A673 (cell line): ENCODE measurements at regions not wholly inside any gene's neighbourhood (a gene's known extent, or its start where the extent isn't known, plus 50 kb on each side); places are given as distances from the start of the nearest gene placed in this dataset.

Experiments
- BruUV-seq: library from RNA; stranded (reverse); fragments of 400-500 nt; replicated peaks from 2 replicates; lab custom pipeline; 2021; lab: Mats Ljungman, UMichigan
- CTCF ChIA-PET: fragments of 300-600 bp; sonication (Branson Sonifier 250); formaldehyde crosslinking; loops from one replicate; lab custom pipeline; 2022; ENCODE audit warnings: antibody characterized with exemption; lab: Charles Lee
- POLR2A ChIA-PET: fragments of 300-600 bp; sonication (Branson Sonifier 250); formaldehyde crosslinking; loops from one replicate; lab custom pipeline; 2022; ENCODE audit warnings: antibody characterized with exemption; ENCODE audit not compliant: low non-redundant PET; lab: Charles Lee
- DNase-seq: peaks from one replicate; pipeline ENCODE4 v3.0.0-alpha.2; 2015; ENCODE audit warnings: low spot score
- H3K27ac ChIP-seq: fragments of 200-600 bp; sonication (generic); 2 replicates; pipeline ENCODE4 v1.5.1; 2016; ENCODE audit warnings: mixed run types, low read depth, mild to moderate bottlenecking, mixed read lengths, antibody characterized with exemption, low read length; ENCODE audit not compliant: poor library complexity, severe bottlenecking
- H3K27me3 ChIP-seq: fragments of 200-600 bp; sonication (generic); replicated peaks from 2 replicates; pipeline ENCODE4 v1.6.1; 2017; ENCODE audit warnings: mixed run types, low read depth, mild to moderate bottlenecking, mixed read lengths, antibody characterized with exemption, low read length; ENCODE audit not compliant: insufficient read depth, poor library complexity
- H3K36me3 ChIP-seq: fragments of 200-600 bp; sonication (generic); 2 replicates; pipeline ENCODE4 v1.6.1; 2016; ENCODE audit warnings: mixed run types, mild to moderate bottlenecking, mixed read lengths, antibody characterized with exemption, low read length; ENCODE audit not compliant: insufficient read depth, poor library complexity, severe bottlenecking
- H3K4me1 ChIP-seq: fragments of 200-600 bp; sonication (generic); 2 replicates; pipeline ENCODE4 v1.6.1; 2017; ENCODE audit warnings: mixed run types, mild to moderate bottlenecking, mixed read lengths, antibody characterized with exemption, low read length; ENCODE audit not compliant: insufficient read depth, poor library complexity, severe bottlenecking
- H3K4me3 ChIP-seq: fragments of 200-600 bp; sonication (generic); 2 replicates; pipeline ENCODE4 v1.5.1; 2016; ENCODE audit warnings: low read depth, mixed run types, mild to moderate bottlenecking, mixed read lengths, low read length; ENCODE audit not compliant: poor library complexity, severe bottlenecking
- H3K9me3 ChIP-seq: fragments of 200-600 bp; sonication (generic); 2 replicates; pipeline ENCODE4 v1.6.1; 2016; ENCODE audit warnings: mixed run types, low read depth, mild to moderate bottlenecking, mixed read lengths, antibody characterized with exemption, low read length; ENCODE audit not compliant: poor library complexity, severe bottlenecking
- CTCF ChIP-seq: fragments of 300-800, 200-600 bp; sonication (generic); conservative IDR thresholded peaks from 2 replicates; pipeline ENCODE4 v1.5.1; 2017; ENCODE audit warnings: low read depth, mild to moderate bottlenecking, antibody characterized with exemption, low read length, moderate library complexity, mixed read lengths
- EZH2 ChIP-seq: fragments of 200-600 bp; sonication (generic); IDR thresholded peaks from 2 replicates; pipeline ENCODE4 v1.6.1; 2017; ENCODE audit warnings: borderline replicate concordance, low read depth, mild to moderate bottlenecking, mixed read lengths, antibody characterized with exemption, low read length; ENCODE audit not compliant: poor library complexity, severe bottlenecking
- intact Hi-C: fragments of 100-400 bp; cut with micrococcal nuclease; formaldehyde crosslinking; loops from one replicate; pipeline ENCODE4 v1.10.0; 2022; ENCODE audit not compliant: unreplicated experiment

DNA sequence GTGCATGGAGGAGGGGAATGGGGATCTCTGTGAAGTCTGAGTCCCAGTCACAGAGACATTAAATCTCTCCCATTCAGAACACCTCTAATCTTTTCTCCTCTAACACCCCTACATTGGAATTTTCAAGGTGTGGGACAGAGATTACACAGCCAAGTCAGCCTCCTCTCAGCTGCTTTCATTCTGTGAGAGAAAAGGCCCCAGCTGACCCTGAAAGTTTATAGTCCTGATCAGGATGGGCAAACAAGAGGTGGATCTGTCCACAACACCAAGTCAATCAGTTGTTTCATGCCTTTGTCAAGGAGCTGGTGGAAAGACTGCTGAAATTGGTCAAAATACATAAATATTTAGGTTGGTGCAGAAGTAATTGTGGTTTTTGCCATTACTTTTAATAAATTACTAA is 218.9 kb downstream of the SEC23A start:
- DNase-seq = no peak
- TF ChIP-seq CTCF (no peak), EZH2 (no peak)
- Histone ChIP-seq H3K27me3 (no peaks in the 10 kb centered on the region), H3K36me3 (no peaks in the 10 kb centered on the region), H3K4me1 (peaks cover 3% of the 10 kb centered on the region), H3K9me3 (no peaks in the 10 kb centered on the region), H3K27ac (no peak overlapping the region), H3K4me3 (no peak overlapping the region)
- intact Hi-C loops = no loop called here
- BruUV-seq = no TSS peak
- ChIA-PET POLR2A (no interaction called here), CTCF (no interaction called here)

DNA sequence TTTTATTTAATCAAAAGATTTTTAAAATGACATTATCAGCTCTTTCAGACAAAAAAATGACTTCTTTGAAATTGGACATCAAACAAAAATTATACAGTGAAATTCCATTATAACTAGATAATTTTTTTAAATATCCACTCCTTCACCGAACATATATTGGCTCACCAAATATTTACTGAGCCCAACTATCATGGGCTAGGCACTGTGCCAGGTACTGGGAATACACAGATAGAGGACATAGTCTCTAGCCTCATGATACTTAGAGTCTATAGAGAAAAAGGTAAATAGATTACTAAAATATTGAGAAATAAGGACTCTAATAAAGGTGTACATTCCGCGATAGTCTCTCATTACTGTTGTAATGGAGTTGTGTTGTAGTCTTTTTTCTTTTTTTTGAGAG is 219.9 kb downstream of the SEC23A start:
- no peak overlapping the region for H3K4me3 ChIP-seq
- no peaks in the 10 kb centered on the region for H3K9me3 ChIP-seq
- no peak for DNase-seq
- no peak for TF ChIP-seq CTCF
- TF ChIP-seq EZH2 = no peak
- H3K27me3 ChIP-seq = no peaks in the 10 kb centered on the region
- H3K4me1 ChIP-seq = peaks cover 3% of the 10 kb centered on the region
- no TSS peak for BruUV-seq
- ChIA-PET CTCF (no interaction called here), POLR2A (no interaction called here)
- H3K27ac ChIP-seq = no peak overlapping the region
- intact Hi-C loops = no loop called here
- no peaks in the 10 kb centered on the region for H3K36me3 ChIP-seq

GRCh38 chr14:38882533-38882932 is 220.5 kb downstream of the SEC23A start:
- Histone ChIP-seq H3K9me3 (no peaks in the 10 kb centered on the region), H3K27me3 (no peaks in the 10 kb centered on the region), H3K4me1 (peaks cover 3% of the 10 kb centered on the region), H3K4me3 (no peak overlapping the region), H3K27ac (no peak overlapping the region), H3K36me3 (no peaks in the 10 kb centered on the region)
- ChIA-PET CTCF (no interaction called here), POLR2A (no interaction called here)
- intact Hi-C loops = no loop called here
- DNase-seq = no peak
- no peak for TF ChIP-seq CTCF
- no TSS peak for BruUV-seq
